ENCODE measurements at regions not wholly inside any gene's neighbourhood (a gene's known extent, or its start where the extent isn't known, plus 50 kb on each side); places are given as distances from the start of the nearest gene placed in this dataset.
A peak's percentile ranks its signal among the peaks of the same experiment; 100 is the strongest.
"Not testable (repeated sequence)": the region's sequence is repeated elsewhere in the genome, so short reads cannot be mapped to it uniquely, and the experiment has no call there.

- DNase-seq, result no peak
Measured at GRCh38 chr5:19285286-19285685, 702.7 kb downstream of the CDH18 start.

GRCh38 chr5:19287548-19288277 lies 700.3 kb downstream of the CDH18 start:
- DNase-seq, result not testable (repeated sequence)

- not testable (repeated sequence) for DNase-seq
Measured at GRCh38 chr5:19288311-19288710, 699.7 kb downstream of the CDH18 start.

GRCh38 chr5:19297934-19298333 lies 690.1 kb downstream of the CDH18 start:
- no peak for DNase-seq

- no peak for DNase-seq
Measured at GRCh38 chr5:19301271-19301670, 686.7 kb downstream of the CDH18 start.

- DNase-seq, result no peak
Measured at GRCh38 chr5:19314840-19315239, 673.2 kb downstream of the CDH18 start.

- no peak for DNase-seq
Measured at GRCh38 chr5:19319252-19319651, 668.7 kb downstream of the CDH18 start.

GRCh38 chr5:19322716-19323485 lies 665.1 kb downstream of the CDH18 start:
- no peak for DNase-seq

- DNase-seq, result no peak
Measured at GRCh38 chr5:19334278-19334677, 653.7 kb downstream of the CDH18 start.

- no peak for DNase-seq
Measured at GRCh38 chr5:19342942-19343341, 645.1 kb downstream of the CDH18 start.

- no peak for DNase-seq
Measured at GRCh38 chr5:19352120-19352519, 635.9 kb downstream of the CDH18 start.

- DNase-seq, result no peak
Measured at GRCh38 chr5:19369048-19369447, 619.0 kb downstream of the CDH18 start.

- no peak for DNase-seq
Measured at GRCh38 chr5:19369561-19369960, 618.4 kb downstream of the CDH18 start.

- no peak for DNase-seq
Measured at GRCh38 chr5:19370655-19371386, 617.2 kb downstream of the CDH18 start.

- no peak for DNase-seq
Measured at GRCh38 chr5:19388391-19388790, 599.6 kb downstream of the CDH18 start.

GRCh38 chr5:19401032-19401431 lies 587.0 kb downstream of the CDH18 start:
- no peak for DNase-seq

- DNase-seq, result peak; percentile 49 to 76
Measured at GRCh38 chr5:19406576-19407365, 581.2 kb downstream of the CDH18 start.

GRCh38 chr5:19408149-19408548 lies 579.9 kb downstream of the CDH18 start:
- DNase-seq, result no peak

- DNase-seq, result no peak
Measured at GRCh38 chr5:19411936-19412335, 576.1 kb downstream of the CDH18 start.
